HG03175 (cell line): ENCODE measurements at regions not wholly inside any gene's neighbourhood (a gene's known extent, or its start where the extent isn't known, plus 50 kb on each side); places are given as distances from the start of the nearest gene placed in this dataset.
"Not testable (repeated sequence)": the region's sequence is repeated elsewhere in the genome, so short reads cannot be mapped to it uniquely, and the experiment has no call there.

Experiments used
- ATAC-seq: cut with Tn5 transposase; IDR thresholded peaks from one replicate; pipeline ENCODE4 v1.9.1; 2021; ENCODE audit warnings: mild to moderate bottlenecking, moderate library complexity; ENCODE audit not compliant: unreplicated experiment

DNA sequence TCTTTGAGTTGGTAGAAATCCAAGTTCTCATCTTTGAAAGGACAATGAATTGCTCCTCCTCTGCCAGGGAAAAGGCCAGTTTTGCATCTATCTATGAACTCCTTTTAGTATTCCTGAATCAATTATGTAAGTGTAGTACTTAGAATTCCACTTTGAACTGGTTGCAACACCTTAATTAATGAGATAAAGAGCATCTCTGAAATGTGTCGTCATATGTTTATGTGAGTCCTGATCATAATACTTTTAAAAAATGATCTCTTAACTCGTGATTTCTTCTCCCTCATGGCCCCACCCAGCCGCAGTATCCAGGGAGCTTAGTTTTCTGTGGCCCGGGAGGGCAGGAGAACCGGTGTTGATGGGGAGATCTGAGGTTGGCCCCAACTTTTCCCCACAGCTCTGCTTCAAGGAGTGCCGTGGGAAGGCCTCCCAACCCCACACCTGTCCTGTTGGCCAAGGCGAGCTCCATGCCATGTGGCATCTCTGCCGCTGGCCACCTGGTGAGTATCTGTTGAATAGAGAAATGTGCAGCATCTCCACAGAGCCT, 203.5 kb downstream of the TMEM121 start:
- ATAC-seq, result not testable (repeated sequence)

- not testable (repeated sequence) for ATAC-seq
Measured at GRCh38 chr14:105730731-105731130, 204.3 kb downstream of the TMEM121 start.

- ATAC-seq, result not testable (repeated sequence)
Measured at GRCh38 chr14:105731221-105731985, 205.0 kb downstream of the TMEM121 start.

- ATAC-seq, result no peak
Measured at GRCh38 chr14:105733081-105734065, 207.0 kb downstream of the TMEM121 start.

- not testable (repeated sequence) for ATAC-seq
Measured at GRCh38 chr14:105734241-105734640, 207.9 kb downstream of the TMEM121 start.

GRCh38 chr14:105736331-105736730, 209.9 kb downstream of the TMEM121 start:
- not testable (repeated sequence) for ATAC-seq

DNA sequence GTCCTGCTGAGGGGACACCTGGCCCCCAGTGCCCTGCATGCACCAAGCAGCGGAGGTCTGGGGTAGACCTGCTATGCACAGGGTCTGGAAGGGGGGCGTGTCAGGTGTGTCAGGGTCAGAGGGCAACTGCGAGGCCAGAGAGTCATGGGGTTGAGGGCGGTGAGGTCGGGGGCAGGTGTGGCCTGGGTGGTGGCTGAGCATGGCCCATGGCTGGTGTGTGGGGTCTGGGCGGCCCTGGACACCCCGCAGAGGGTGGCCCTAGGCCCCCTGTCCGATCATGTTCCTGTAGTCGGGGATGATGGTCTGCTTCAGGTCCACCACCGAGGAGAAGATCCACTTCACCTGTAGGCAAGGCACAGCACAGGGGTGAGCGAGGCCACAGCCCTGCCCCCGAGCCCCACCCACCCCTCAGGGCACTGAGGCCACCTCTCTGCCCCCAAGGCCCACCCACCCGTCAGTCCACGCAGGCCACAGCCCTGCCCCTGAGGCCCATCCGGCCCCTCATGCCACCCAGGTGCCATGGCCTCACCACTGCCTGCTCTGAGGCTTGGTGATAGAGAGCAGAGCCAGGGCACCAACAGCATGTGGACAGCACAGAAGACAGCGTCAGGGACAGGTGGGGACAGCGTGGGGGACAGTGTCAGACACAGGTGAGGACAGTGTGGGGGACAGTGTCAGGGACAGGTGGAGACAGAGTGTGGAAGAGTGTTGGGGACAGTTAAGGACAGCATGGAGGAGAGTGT, 211.3 kb downstream of the TMEM121 start:
- ATAC-seq, result no peak

DNA sequence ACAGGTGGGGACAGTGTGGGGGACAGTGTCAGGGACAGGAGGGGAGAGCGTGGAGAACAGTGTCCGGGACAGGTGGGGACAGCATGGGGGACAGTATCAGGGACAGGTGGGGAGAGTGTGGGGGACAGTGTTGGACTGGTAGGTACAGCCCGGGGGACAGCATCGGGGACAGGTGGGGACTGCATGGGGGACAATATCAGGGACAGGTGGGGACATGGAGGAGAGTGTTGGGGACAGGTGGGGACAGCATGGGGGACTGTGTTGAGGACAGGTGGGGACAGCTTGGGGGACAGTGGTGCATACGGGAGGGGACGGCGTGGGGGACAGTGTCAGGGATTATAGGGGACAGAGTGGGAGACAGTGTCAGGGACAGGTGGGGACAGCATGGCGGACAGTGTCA, 212.3 kb downstream of the TMEM121 start:
- no peak for ATAC-seq

DNA sequence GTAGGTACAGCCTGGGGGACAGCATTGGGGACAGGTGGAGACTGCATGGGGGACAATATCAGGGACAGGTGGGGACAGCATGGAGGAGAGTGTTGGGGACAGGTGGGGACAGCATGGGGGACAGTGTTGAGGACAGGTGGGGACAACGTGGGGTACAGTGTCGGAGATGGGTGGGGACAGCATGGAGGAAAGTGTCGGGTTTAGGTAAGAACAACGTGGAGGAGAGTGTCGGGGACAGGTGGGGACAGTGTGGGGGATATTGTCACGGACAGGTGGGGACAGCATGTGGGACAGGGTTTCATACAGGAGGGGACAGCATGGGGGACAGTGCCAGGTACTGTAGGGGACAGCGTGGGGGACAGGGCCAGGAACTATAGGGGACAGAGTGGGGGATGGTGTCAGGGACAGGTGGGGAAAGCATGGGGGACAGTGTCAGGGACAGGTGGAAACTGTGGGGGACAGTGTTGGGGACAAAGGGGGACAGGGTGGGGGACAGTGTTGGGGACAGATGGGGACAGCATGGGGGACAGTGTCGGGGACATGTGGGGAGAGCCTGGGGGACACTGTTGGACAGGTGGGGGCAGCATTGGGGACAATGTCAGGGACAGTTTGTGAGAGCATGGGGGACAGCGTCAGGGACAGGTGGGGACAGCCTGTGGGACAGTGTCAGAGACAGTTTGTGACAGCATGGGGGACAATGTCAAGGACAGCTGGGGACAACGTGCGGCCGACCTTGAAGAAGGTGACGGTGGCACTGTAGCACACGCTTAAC, 213.1 kb downstream of the TMEM121 start:
- no peak for ATAC-seq

DNA sequence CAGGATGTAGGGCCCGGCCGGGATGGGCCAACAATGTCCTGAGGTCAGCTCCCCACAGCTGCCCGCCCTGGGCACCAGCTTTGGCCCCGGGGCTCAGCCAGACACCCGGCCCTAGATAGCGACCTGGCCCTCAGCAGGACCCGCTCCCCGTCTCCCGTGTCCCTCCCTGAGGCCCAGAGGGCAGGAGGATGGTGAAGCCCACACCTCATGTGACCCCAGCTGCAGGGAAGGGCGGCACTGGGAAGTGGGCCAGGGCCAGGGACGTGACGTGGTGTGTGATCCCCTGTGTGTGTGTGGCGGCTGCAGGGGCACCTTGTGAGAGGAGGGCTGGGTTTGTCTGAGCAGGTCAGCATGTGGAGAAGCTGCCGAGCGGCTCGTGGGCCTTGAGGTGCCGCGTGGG, 213.9 kb downstream of the TMEM121 start:
- ATAC-seq, result not testable (repeated sequence)

DNA sequence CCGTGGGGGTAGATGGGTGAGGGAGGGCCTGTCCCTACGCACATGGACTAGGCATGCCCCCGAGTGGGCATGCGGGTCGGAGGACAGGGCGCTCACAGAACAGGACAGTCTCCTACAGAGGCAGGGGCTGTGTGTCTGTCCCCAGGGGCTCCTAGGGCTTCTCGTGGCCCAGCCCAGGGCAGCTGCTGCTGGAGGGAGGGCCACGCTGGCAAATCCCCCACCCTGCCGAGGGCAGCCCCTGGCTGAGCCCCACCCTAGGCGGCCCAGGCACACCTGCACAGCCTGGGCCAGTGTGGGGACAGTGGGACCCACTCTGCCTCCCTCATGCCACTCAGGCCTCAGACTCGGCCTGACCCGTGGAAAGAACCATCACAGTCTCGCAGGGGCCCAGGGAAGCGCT, 214.6 kb downstream of the TMEM121 start:
- not testable (repeated sequence) for ATAC-seq

DNA sequence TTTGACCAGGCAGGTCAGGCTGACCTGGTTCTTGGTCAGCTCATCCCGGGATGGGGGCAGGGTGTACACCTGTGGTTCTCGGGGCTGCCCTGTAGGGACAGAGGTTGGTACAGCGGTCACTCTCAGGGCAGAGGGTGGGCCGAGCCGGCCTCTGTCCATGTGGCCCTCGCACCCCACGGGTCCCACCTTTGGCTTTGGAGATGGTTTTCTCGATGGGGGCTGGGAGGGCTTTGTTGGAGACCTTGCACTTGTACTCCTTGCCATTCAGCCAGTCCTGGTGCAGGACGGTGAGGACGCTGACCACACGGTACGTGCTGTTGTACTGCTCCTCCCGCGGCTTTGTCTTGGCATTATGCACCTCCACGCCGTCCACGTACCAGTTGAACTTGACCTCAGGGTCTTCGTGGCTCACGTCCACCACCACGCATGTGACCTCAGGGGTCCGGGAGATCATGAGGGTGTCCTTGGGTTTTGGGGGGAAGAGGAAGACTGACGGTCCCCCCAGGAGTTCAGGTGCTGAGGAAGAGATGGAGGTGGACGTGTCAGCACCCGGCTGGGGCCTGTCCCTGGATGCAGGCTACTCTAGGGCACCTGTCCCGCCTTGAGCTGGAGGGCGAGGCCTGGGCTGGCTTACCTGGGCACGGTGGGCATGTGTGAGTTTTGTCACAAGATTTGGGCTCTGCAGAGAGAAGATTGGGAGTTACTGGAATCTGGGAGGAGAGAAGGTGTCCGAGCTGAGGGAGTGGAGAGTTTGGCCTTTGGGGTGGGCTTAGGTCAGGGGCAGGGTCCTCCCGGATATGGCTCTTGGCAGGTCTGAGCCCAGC, 215.5 kb downstream of the TMEM121 start:
- not testable (repeated sequence) for ATAC-seq

GRCh38 chr14:105742531-105742848, 216.1 kb downstream of the TMEM121 start:
- no peak for ATAC-seq

- ATAC-seq, result not testable (repeated sequence)
Measured at GRCh38 chr14:105742904-105743701, 216.7 kb downstream of the TMEM121 start.

DNA sequence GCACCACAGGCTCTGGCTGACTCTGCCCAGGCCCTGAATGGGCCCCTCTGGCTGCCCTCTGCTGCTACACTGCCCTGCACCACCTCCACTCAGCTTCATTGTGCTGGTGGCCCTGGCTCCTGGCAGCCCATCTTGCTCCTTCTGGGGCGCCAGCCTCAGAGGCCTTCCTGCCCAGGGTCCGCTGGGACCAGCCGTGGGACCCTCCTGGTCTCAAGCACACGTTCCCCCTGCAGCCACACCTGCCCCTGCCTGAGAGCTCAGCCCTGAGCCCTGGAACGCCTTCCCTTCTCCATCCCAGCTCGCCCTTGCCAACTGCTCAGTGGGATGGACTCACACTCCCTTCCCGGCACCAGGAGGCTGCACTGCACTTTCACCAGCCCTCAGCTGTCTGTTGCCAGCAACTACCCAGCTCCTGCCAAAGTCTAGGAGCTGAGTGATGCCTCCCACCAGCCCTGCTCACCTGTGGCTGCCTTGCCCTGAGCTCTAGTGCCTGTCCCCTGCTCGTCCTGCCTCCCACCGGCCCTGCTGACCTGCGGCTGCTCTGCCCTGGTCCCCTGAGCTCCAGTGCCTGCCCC, 217.9 kb downstream of the TMEM121 start:
- ATAC-seq, result not testable (repeated sequence)

DNA sequence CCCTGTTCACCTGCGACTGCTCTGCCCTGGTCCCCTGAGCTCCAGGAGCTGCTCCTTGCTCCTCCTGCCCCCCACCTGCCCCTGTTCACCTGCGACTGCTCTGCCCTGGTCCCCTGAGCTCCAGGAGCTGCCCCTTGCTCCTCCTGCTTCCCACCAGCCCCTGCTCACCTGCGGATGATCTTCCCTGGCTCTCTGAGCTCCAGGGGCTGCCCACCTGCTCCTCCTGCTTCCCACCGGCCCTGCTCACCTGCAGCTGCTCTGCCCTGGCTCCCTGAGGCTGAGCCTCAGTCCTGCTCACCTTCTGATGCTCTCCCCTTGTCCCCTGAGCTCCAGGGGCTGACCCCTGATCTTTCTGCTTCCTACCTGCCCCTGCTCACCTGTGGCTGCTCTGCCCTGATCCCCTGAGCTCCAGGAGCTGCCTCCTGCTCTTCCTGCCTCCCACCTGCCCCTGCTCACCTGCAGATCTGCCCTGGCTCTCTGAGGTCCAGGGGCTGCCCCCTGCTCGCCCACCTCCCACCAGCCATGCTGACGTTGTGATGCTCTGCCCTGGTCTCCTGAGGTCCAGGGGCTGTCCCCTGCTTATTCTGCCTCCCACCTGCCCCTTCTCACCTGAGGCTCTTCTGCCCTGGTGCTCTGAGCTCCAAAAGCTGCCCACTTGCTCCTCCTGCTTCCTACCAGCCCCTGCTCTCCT, 219.2 kb downstream of the TMEM121 start:
- no peak for ATAC-seq

DNA sequence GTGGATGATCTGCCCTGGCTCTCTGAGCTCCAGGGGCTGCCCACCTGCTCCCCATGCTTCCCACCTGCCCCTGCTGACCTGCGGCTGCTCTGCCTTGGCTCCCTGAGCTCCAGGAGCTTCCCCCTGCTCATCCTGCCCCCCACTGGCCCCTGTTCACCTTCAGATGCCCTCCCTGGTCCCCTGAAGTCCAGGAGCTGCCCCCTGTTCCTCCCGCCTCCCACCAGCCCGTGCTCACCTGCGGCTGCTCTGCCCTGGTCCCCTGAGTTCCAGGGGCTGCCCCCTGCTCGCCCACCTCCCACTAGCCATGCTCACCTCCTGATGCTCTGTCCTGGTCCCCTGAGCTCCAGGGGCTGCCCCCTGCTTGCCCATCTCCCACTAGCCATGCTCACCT, 219.7 kb downstream of the TMEM121 start:
- no peak for ATAC-seq
